Stimulated activated CD8-positive, alpha-beta memory T cell treated with anti-CD3 and anti-CD28 coated beads, Interleukin-7, amount 100 ng/mL, for 48 hours (primary cell): ENCODE measurements at regions not wholly inside any gene's neighbourhood (a gene's known extent, or its start where the extent isn't known, plus 50 kb on each side); places are given as distances from the start of the nearest gene placed in this dataset.
"Not testable (repeated sequence)": the region's sequence is repeated elsewhere in the genome, so short reads cannot be mapped to it uniquely, and the experiment has no call there.

ENCODE experiments used
- DNase-seq, 2 donors: peaks; one replicate each; pipeline ENCODE4 v3.0.0-alpha.2; 2020; ENCODE audit warnings: low read depth in 1 of 2; ENCODE audit errors: extremely low read depth in 1 of 2

DNA sequence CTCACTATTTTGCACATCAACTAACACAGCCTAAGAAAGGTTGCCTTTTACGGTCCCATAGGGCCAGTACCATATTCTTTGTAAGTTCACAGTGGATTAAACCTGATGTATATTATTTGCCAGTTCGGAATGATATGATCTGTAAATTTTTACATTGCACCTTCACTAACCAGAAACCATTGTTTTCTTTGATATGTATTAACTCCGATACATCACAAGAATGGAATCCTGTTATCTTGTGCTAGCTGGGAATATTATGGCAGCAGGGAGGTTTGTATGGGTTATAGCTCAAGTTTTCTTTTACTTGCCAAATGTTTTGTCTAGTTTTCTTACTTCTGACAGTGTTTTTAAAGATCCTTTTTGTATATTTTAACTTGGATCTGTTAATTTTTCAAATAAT lies 51.4 kb upstream of the S1PR1 start:
- no peak for DNase-seq

DNA sequence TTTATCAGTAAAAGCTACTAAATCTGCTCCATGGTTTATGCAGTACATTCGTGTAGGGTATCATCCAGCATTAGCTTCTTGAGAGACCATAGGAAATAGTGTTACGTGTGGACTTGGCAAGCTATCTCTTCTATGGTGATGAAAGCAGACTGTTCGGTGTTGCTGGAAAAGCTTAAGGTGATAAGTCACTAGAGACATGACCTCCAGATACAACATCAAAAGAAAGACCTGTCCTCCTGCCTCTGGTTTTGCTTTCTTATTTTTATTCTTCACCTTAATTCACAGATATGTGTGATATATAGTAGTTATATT lies 53.5 kb upstream of the S1PR1 start:
- DNase-seq = no peak

DNA sequence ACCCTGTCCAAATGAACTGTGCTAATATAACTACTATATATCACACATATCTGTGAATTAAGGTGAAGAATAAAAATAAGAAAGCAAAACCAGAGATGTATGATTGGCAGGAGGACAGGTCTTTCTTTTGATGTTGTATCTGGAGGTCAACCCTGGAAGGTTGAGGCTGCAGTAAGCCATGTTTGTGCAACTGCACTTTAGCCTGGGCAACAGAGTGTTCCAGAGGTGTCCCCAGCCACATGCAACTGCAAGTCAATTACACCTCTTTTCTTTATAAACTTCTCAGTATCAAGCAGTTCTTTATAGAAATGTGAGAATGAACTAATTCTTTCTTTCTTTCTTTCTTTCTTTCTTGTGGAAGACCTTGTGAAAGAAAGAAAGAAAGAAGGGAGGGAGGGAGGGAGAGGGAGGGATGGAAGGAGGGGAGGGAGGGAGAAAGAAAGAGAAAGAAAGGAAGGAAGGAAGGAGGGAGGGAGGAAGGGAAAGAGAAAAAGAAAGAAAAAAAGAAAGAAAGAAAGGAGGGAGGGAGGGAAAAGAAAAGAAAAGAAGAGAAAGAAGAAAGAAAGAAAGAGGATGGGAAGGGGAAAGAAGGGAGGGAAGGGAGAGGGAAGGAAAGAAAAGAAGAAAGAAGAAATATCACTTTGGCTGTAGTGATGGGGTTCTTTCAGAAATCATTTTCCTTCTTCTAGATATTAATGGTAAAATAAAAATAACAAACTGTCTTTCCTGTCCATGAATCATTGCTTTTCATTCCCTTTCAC lies 54.0 kb upstream of the S1PR1 start:
- no peak for DNase-seq

DNA sequence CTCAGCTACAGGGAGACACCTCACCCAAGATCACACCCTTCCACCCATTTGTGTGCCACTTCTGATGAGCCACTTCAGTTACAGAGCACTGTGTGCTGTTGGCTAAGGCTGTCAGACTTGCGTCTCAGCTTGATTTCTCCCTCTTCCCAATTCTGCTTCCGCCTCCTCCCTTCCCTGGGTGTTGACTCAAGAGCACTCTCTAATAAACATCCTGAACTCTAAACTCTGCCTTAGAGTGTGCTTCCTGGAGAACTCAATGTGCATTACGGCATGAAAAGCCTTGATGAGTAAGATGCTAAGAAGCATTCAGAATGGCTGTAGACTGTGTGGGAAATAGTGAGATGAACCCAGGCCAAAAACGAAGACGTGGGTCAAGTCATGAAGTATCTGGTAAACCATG lies 54.9 kb upstream of the S1PR1 start:
- DNase-seq = no peak

DNA sequence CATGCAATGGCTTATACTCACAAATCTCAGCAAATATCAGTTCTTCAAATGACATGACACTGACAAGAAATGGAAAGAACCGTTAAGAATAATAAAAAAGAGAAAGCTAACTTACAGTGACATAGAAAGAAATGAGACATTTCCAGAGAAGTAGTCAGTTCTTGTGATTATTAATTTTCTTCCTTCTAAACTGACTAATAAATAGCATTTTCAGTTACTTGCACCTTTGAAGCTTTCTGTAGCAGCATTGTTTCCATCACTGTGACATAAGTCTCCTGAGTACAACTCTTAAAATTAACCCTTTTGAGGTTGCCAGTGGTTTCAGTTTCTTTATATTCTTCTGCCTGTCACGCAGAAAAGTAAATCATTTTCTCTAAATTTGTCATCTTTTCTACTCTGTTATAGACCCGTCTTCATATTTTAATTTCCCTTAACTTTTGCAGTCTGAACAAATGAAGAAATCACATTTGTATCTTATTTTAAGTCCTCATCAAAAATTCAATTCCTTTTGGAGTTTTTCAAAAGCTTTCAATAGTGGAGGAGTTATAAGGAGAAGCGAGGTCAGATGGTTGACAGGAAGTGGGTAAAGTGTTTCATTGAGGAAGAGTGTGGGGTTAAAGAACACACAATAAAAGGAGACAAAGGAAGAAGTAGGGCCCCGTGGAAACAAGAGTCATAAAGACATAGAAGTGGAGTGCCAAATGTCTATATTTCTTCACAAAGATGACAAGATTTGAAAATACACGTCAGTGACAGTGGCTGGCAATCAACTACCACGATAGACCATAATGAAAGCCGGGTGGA lies 57.9 kb upstream of the S1PR1 start:
- DNase-seq = peak in 1 of 2 donors; percentile 35

- no peak for DNase-seq
These were observed 58.5 kb upstream of the S1PR1 start for GRCh38 chr1:101178341-101178687.

- DNase-seq = no peak
These were observed 60.9 kb upstream of the S1PR1 start for GRCh38 chr1:101175886-101176285.

DNA sequence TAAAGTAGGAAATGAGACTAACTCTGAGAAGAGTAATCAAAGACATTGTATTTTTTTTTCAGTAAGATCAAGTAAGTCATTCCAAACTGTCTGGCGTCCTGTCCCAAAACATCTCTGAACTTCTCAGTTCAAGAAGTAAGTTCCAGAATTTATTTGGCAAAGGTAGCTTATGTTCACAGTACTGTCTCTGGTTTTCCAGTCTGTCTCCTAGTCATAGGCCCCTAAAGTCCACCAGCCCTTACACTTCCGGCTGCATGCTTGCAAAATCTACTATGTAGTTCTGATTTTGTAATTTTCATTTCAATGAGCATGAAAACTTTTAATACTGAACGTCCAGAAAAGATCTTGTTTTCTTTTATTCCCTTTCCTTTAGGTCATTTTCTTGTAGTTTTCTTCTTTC lies 61.4 kb upstream of the S1PR1 start:
- DNase-seq = no peak

- no peak for DNase-seq
These were observed 62.1 kb upstream of the S1PR1 start for GRCh38 chr1:101174722-101175121.

DNA sequence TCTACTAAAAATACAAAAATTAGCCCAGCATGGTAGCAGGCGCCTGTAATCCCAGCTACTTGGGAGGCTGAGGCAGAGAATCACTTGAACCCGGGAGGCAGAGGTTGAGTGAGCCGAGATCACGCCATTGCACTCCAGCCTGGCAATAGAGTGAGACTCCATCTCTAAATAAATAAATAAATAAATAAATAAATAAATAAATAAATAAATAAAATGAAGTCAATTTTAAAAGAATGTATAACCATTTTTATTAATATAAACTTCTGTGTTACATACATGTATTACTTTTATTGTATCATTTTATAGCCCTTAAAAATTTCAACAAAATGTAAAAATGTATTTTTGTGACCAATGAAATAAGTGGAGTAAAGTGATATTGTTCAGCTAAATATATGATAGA lies 62.5 kb upstream of the S1PR1 start:
- DNase-seq = not testable (repeated sequence)

DNA sequence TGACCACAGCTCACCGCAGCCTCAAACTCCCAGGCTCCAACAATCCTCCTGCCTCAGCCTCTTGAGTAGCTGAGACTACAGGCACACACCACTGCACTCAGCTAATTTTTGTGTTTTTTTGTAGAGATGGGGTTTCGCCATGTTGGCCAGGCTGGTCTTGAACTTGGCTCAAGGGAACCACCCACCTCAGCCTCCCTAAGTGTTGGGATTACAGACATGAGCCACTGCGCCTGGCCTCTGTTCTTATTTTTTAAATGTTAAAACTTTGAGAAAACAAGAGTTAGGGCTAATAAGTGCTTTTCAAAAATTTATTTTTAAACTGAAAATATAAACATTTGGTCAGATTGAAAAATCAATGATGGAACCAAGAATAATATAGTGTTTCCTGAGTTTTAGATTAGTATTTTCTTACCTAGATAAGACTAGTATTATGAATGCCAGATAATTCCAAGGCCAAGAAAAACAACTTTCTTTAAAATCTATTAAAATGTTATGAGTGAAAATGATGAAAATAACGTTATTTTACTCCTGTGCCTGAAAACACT lies 66.2 kb upstream of the S1PR1 start:
- no peak for DNase-seq

- DNase-seq = no peak
These were observed 68.9 kb upstream of the S1PR1 start for GRCh38 chr1:101167891-101168290.

GRCh38 chr1:101166583-101167120 lies 70.2 kb upstream of the S1PR1 start:
- DNase-seq = no peak

GRCh38 chr1:101165954-101166353 lies 70.9 kb upstream of the S1PR1 start:
- no peak for DNase-seq

DNA sequence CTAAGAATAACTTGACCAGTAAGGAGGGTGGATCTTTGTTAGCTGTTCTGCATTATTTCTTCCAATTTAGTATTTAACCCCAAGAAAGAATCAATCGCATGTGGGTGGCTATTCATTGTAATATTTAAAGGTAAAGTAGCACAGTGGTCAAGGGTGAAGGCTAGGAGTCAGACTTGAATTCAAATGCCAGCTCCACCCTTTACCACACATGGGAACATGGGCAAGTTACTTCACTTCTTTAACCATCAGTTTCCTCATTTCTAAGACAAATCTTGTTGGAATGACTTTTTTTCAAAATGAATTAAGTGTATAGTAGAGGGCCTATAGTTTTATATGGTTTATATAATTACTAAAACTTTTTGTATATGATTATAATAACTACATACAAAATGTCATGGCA lies 71.3 kb upstream of the S1PR1 start:
- DNase-seq = no peak

- no peak for DNase-seq
These were observed 72.0 kb upstream of the S1PR1 start for GRCh38 chr1:101164776-101165175.

DNA sequence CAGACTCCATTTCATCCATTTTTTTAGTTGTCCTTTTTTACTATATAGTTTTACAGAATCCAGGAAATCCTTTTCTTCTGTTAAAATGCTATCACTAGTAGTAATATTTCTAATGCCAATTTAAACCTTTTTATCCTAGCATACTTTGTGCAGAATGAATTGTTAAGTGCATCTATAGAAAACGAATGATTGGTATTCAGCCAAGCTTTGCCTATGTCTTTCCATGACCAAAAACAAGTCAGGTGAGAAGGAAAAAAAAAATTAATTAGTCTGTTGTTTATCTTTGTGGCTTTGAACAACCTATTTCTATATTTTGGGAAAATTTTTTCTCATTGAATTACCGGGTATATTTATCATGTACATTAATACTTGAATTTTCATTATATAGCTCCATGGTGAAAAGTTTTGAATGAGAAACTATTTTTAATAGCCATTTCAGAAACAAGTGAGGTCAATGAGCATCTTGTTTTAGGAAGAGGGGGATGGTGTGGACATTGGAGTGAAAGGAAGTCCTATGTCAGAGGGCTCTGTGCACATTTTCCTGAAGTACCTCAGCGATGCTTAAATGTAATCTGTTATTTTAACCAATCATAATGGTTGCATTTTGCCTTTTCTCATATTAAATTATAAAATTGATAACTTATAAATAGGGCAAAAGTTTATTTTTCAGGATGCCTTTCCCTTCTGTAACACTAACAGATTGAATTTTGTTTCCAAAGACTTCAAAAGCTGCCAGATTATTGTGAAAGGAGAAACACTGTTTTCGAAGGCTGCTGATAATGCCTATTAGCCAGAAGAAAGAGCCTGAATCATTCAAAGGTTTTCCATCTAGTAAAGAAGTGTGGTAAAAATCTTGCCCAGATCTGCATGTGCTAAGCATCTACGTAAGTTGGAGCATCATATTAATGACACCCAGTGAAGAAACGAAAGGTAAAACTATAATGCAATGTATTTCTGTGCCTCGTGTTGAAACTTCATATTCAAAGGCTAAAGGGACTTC lies 73.8 kb upstream of the S1PR1 start:
- DNase-seq = no peak

DNA sequence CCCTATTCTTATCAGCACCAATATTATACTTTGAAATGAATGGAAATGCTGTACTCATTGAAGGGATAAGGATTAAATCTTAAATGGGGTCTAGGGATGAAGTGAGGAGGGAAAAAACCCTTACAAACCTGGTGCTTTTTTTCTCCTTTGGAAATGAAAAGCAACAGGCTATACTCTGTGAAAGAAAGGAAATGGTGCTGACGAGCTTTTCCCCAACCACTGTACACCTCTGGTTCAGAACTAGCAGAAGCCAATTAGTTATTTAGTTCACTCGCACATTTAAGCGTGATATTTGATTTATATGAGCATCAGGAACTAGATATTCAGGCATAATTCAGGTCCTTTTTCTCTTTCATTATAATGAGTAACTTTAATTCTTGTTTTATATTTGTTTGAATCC lies 74.5 kb upstream of the S1PR1 start:
- DNase-seq = no peak

DNA sequence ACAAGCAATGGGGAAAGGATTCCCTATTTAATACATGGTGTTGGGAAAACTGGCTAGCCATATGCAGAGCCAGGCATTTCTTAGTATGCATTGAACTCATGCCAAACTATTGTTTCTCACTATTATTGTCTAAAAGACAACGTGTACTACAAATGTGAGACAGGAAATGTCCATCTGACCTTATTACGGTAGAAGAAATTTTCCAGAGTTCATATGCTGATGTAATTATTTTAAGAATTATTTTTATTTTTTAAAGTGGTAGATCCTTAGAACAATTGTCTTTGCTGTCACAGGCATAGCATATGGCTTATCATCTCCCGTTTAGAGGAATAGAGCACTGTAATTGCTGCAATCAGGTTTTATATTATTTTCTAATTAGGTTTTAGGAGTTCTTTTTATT lies 75.2 kb upstream of the S1PR1 start:
- DNase-seq = no peak

DNA sequence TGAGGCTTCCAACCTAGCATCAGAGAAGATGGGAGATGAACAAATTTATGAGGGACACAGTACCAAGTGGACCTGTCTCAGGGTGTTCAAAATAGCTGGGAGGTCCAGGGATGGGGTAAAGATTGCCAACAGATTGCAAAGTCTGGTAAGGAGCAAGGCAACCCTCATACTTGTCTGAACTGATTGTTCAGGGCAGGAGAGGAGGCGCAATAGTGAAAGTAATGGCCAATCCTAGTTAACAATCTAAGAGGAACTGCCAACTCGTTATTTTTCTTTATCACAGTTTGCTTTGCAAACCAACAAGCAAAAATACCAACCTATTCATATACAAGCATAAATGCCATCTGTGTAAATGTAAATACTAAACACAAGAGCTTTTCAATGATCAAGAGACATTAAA lies 78.4 kb upstream of the S1PR1 start:
- DNase-seq = no peak

- no peak for DNase-seq
These were observed 82.3 kb upstream of the S1PR1 start for GRCh38 chr1:101154547-101154946.
